HepG2 (cell line): ENCODE measurements at regions not wholly inside any gene's neighbourhood (a gene's known extent, or its start where the extent isn't known, plus 50 kb on each side); places are given as distances from the start of the nearest gene placed in this dataset.

Source experiments
- ARHGAP35 ChIP-seq: sonication (generic); formaldehyde crosslinking; IDR thresholded peaks from 2 replicates; pipeline ENCODE4 v1.9.0; 2022; ENCODE audit warnings: mild to moderate bottlenecking, inconsistent platforms, moderate library complexity, missing genetic modification reagents, borderline replicate concordance
- CAMTA2 ChIP-seq: sonication (generic); formaldehyde crosslinking; IDR thresholded peaks from 2 replicates; pipeline ENCODE4 v1.4.0; 2020; ENCODE audit warnings: mild to moderate bottlenecking, missing genetic modification reagents, borderline replicate concordance
- KLF11 ChIP-seq: IDR thresholded peaks from 2 replicates; pipeline ENCODE4 v1.6.1; 2016; ENCODE audit warnings: missing compliant biosample characterization
- KLF15 ChIP-seq: sonication (generic); formaldehyde crosslinking; IDR thresholded peaks from 2 replicates; pipeline ENCODE4 v1.8.1; 2023; ENCODE audit warnings: borderline replicate concordance, mild to moderate bottlenecking, inconsistent platforms, missing genetic modification reagents, mixed read lengths
- KMT2B ChIP-seq: IDR thresholded peaks from 2 replicates; pipeline ENCODE4 v1.6.1; 2016; ENCODE audit warnings: missing genetic modification reagents, missing compliant biosample characterization
- POLR2G ChIP-seq: fragments of 200-400 bp; formaldehyde crosslinking; IDR thresholded peaks from 2 replicates; pipeline ENCODE4 v1.6.1; 2018; ENCODE audit warnings: mild to moderate bottlenecking, low read depth, low read length, moderate library complexity
- ZFP90 ChIP-seq: sonication (generic); formaldehyde crosslinking; IDR thresholded peaks from 2 replicates; pipeline ENCODE4 v1.8.0; 2022; ENCODE audit warnings: missing genetic modification reagents, mild to moderate bottlenecking, inconsistent platforms, borderline replicate concordance
- ZNF335 ChIP-seq: sonication (generic); formaldehyde crosslinking; IDR thresholded peaks from 2 replicates; pipeline ENCODE4 v1.4.0; 2020; ENCODE audit warnings: missing genetic modification reagents
- ZNF354B ChIP-seq: sonication (generic); formaldehyde crosslinking; IDR thresholded peaks from 2 replicates; pipeline ENCODE4 v1.8.0; 2022; ENCODE audit warnings: mild to moderate bottlenecking, missing genetic modification reagents
- ZNF430 ChIP-seq: sonication (generic); formaldehyde crosslinking; IDR thresholded peaks from 2 replicates; pipeline ENCODE4 v1.9.0; 2021; ENCODE audit warnings: mild to moderate bottlenecking, missing genetic modification reagents
- ZNF556 ChIP-seq: sonication (generic); formaldehyde crosslinking; IDR thresholded peaks from 2 replicates; pipeline ENCODE4 v1.4.0; 2020; ENCODE audit warnings: mild to moderate bottlenecking, missing genetic modification reagents, borderline replicate concordance
- ZNF576 ChIP-seq: sonication (generic); formaldehyde crosslinking; IDR thresholded peaks from 2 replicates; pipeline ENCODE4 v1.4.0; 2020; ENCODE audit warnings: mild to moderate bottlenecking, missing genetic modification reagents
- ZNF773 ChIP-seq: sonication (generic); formaldehyde crosslinking; IDR thresholded peaks from 2 replicates; pipeline ENCODE4 v1.4.0; 2020; ENCODE audit warnings: missing genetic modification reagents, borderline replicate concordance
- ZNF792 ChIP-seq: IDR thresholded peaks from 2 replicates; pipeline ENCODE4 v1.6.1; 2016
- ZUFSP ChIP-seq: sonication (generic); formaldehyde crosslinking; IDR thresholded peaks from 2 replicates; pipeline ENCODE4 v1.9.0; 2021; ENCODE audit warnings: missing genetic modification reagents, mild to moderate bottlenecking, borderline replicate concordance
- TF ChIP-seq, protein P1 (sequence below): sonication (generic); formaldehyde crosslinking; IDR thresholded peaks from 2 replicates; pipeline ENCODE4 v1.9.0; 2022; ENCODE audit warnings: missing genetic modification reagents, mild to moderate bottlenecking, borderline replicate concordance
- TF ChIP-seq, protein P2 (sequence below): sonication (generic); formaldehyde crosslinking; IDR thresholded peaks from 2 replicates; pipeline ENCODE4 v1.9.0; 2021; ENCODE audit warnings: missing genetic modification reagents, mild to moderate bottlenecking, borderline replicate concordance
- TF ChIP-seq, protein P3 (sequence below): sonication (generic); formaldehyde crosslinking; IDR thresholded peaks from 2 replicates; pipeline ENCODE4 v1.4.0; 2020; ENCODE audit warnings: missing genetic modification reagents, borderline replicate concordance

DNA sequence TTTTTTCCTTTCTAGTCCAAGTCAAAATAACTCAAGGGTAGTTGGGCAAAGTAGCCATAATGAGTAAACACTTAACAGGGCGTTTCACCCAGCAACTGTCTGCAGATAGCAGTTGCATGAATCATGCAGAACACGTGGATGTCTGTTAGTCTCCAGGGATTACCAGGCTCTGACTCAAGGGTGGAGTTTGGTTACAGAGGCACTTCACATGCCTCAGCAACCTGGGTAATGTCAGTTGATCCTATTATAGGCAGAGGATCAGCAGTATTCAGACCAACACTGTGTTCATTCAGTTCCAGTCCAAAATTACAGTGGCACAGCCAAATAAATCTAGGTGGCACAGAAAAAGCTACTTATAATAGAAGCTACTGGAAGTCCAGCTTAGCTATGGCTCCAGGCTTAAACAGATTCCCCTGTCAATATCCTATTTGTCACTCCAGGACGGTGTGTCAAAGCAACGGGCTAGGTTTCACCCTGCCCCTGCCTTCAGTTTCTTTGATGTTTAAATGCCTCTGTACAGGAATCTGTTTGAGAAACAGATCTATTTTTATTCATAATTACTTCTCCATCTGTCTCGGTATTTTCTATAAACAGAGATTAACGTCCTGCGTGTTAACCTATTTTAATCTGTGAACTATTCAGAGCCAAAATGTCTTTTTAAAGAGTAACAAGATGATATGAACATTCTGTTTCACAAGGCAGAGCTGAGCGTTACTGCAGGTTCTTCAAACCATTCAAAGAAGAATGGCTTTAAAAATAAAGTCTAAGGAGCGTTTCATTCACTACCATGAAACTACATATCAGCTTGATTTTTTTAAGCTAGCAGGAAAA is 162.6 kb upstream of the AKR1E2 start (continued):
- TF ChIP-seq, protein P1, sequence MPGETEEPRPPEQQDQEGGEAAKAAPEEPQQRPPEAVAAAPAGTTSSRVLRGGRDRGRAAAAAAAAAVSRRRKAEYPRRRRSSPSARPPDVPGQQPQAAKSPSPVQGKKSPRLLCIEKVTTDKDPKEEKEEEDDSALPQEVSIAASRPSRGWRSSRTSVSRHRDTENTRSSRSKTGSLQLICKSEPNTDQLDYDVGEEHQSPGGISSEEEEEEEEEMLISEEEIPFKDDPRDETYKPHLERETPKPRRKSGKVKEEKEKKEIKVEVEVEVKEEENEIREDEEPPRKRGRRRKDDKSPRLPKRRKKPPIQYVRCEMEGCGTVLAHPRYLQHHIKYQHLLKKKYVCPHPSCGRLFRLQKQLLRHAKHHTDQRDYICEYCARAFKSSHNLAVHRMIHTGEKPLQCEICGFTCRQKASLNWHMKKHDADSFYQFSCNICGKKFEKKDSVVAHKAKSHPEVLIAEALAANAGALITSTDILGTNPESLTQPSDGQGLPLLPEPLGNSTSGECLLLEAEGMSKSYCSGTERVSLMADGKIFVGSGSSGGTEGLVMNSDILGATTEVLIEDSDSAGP, result no peak
- TF ChIP-seq ZNF576 (CRISPR knock-in tag) (no peak), ZNF556 (CRISPR knock-in tag) (no peak), ZNF430 (CRISPR knock-in tag) (no peak), KLF15 (CRISPR knock-in tag) (no peak), ARHGAP35 (CRISPR knock-in tag) (no peak), ZNF792 (CRISPR knock-in tag) (peak; percentile 76; the same call in 1 of the 2 replicates), POLR2G (no peak), KMT2B (CRISPR knock-in tag) (no peak), ZFP90 (CRISPR knock-in tag) (no peak), ZNF354B (CRISPR knock-in tag) (no peak), ZUFSP (CRISPR knock-in tag) (no peak), KLF11 (CRISPR knock-in tag) (no peak), ZNF773 (CRISPR knock-in tag) (no peak), CAMTA2 (no peak), ZNF335 (CRISPR knock-in tag) (no peak)
- TF ChIP-seq, protein P2, sequence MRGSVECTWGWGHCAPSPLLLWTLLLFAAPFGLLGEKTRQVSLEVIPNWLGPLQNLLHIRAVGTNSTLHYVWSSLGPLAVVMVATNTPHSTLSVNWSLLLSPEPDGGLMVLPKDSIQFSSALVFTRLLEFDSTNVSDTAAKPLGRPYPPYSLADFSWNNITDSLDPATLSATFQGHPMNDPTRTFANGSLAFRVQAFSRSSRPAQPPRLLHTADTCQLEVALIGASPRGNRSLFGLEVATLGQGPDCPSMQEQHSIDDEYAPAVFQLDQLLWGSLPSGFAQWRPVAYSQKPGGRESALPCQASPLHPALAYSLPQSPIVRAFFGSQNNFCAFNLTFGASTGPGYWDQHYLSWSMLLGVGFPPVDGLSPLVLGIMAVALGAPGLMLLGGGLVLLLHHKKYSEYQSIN (CRISPR knock-in tag), result no peak
- TF ChIP-seq, protein P3, sequence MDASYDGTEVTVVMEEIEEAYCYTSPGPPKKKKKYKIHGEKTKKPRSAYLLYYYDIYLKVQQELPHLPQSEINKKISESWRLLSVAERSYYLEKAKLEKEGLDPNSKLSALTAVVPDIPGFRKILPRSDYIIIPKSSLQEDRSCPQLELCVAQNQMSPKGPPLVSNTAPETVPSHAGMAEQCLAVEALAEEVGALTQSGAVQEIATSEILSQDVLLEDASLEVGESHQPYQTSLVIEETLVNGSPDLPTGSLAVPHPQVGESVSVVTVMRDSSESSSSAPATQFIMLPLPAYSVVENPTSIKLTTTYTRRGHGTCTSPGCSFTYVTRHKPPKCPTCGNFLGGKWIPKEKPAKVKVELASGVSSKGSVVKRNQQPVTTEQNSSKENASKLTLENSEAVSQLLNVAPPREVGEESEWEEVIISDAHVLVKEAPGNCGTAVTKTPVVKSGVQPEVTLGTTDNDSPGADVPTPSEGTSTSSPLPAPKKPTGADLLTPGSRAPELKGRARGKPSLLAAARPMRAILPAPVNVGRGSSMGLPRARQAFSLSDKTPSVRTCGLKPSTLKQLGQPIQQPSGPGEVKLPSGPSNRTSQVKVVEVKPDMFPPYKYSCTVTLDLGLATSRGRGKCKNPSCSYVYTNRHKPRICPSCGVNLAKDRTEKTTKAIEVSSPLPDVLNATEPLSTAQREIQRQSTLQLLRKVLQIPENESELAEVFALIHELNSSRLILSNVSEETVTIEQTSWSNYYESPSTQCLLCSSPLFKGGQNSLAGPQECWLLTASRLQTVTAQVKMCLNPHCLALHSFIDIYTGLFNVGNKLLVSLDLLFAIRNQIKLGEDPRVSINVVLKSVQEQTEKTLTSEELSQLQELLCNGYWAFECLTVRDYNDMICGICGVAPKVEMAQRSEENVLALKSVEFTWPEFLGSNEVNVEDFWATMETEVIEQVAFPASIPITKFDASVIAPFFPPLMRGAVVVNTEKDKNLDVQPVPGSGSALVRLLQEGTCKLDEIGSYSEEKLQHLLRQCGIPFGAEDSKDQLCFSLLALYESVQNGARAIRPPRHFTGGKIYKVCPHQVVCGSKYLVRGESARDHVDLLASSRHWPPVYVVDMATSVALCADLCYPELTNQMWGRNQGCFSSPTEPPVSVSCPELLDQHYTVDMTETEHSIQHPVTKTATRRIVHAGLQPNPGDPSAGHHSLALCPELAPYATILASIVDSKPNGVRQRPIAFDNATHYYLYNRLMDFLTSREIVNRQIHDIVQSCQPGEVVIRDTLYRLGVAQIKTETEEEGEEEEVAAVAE (CRISPR knock-in tag), result no peak
